ENCODE measurements at regions not wholly inside any gene's neighbourhood (a gene's known extent, or its start where the extent isn't known, plus 50 kb on each side); places are given as distances from the start of the nearest gene placed in this dataset.

- no peak overlapping the region for H3K4me2 ChIP-seq (ENCODE audit: low read depth, low read length)
- ChIA-PET CTCF (ENCODE audit: low intra/inter-chr PET ratio, low total read pairs) (no interaction called here), POLR2A (no interaction called here)
- TF ChIP-seq ZNF75D (CRISPR knock-in tag; IDR thresholded peaks at IDR 0.05; ENCODE audit: borderline replicate concordance) (no peak), THYN1 (CRISPR knock-in tag; IDR thresholded peaks at IDR 0.05; ENCODE audit: borderline replicate concordance, low read depth) (no peak), TGIF2 (CRISPR knock-in tag; IDR thresholded peaks at IDR 0.05) (no peak), EHMT2 (IDR thresholded peaks at IDR 0.05; ENCODE audit: borderline replicate concordance, low read depth, low read length) (no peak), CBX2 (IDR thresholded peaks at IDR 0.05; ENCODE audit: low read depth, low read length) (no peak), CBX2 (CRISPR knock-in tag; IDR thresholded peaks at IDR 0.05; ENCODE audit: low read depth) (no peak), ARID5B (CRISPR knock-in tag; IDR thresholded peaks at IDR 0.05) (no peak)
- BruUV-seq (replicated peaks) = no TSS peak
- H3K79me2 ChIP-seq (ENCODE audit: insufficient read depth, low read length) = no peaks in the 10 kb centered on the region
- no peaks in the 10 kb centered on the region for H3K9me3 ChIP-seq (ENCODE audit: low read length)
- no peak overlapping the region for H3K4me3 ChIP-seq (replicated peaks in 1 of 3; ENCODE audit: insufficient read depth in 1 of 3, low read depth in 2 of 3, low read length in 3 of 3)
- intact Hi-C loops (cut with micrococcal nuclease; ENCODE audit: unreplicated experiment) = no loop called here
- H3K27ac ChIP-seq (ENCODE audit: extremely low read length, insufficient read depth, low read length) = no peak overlapping the region
- 27% methylated on average over 2 of the region's 3 CpGs for WGBS (ENCODE audit: low lambda C conversion rate)
- H2AFZ ChIP-seq (ENCODE audit: low read length) = no peak overlapping the region
- no peaks in the 10 kb centered on the region for H3K36me3 ChIP-seq (replicated peaks in 1 of 2; ENCODE audit: control insufficient read depth in 1 of 2, insufficient read depth in 2 of 2, low read length in 2 of 2)
- H4K20me1 ChIP-seq (ENCODE audit: insufficient read depth, low read length) = no peaks in the 10 kb centered on the region
- H3K27me3 ChIP-seq (ENCODE audit: control insufficient read depth in 1 of 2, insufficient read depth in 2 of 2, low read length in 2 of 2) = no peaks in the 10 kb centered on the region
- in situ Hi-C loops (cut with HindIII; ENCODE audit: extremely low pct_ligation_motif_present, low pct_unique_long_range_greater_than_20kb) = no loop called here
- DNase-seq (ENCODE audit: low spot score) (no peak), FAIRE-seq (no peak), ATAC-seq (no peak)
- H3K4me1 ChIP-seq (ENCODE audit: insufficient read depth, low read length) = no peaks in the 10 kb centered on the region
- H3K9ac ChIP-seq (ENCODE audit: insufficient read depth, low read depth, low read length) = no peak overlapping the region
These were observed 162.0 kb upstream of the EOLA2 start for GRCh38 chrX:150100261-150100660.

All from HepG2 (cell line).